SK-MEL-5 (cell line): ENCODE measurements at regions not wholly inside any gene's neighbourhood (a gene's known extent, or its start where the extent isn't known, plus 50 kb on each side); places are given as distances from the start of the nearest gene placed in this dataset.

Experiments
- DNase-seq: peaks from one replicate; pipeline ENCODE4 v3.0.0-alpha.2; 2016; ENCODE audit warnings: low read depth, low spot score
- in situ Hi-C: cut with HindIII; loops from 2 replicates; pipeline ENCODE4 v1.10.0; 2016; ENCODE audit warnings: low sequenced_read_pairs, high pct_unique_total_duplicates, low pct_unique_long_range_greater_than_20kb

- peak; percentile 21 for DNase-seq
- in situ Hi-C loops, result no loop called here
These were observed 384.1 kb downstream of the DMRT2 start for GRCh38 chr9:1434052-1434767.

GRCh38 chr9:1434811-1435210 lies 384.7 kb downstream of the DMRT2 start:
- DNase-seq, result no peak
- in situ Hi-C loops, result no loop called here

- no peak for DNase-seq
- in situ Hi-C loops, result no loop called here
These were observed 390.1 kb downstream of the DMRT2 start for GRCh38 chr9:1440256-1440655.

GRCh38 chr9:1442105-1442504 lies 391.9 kb downstream of the DMRT2 start:
- no peak for DNase-seq
- in situ Hi-C loops, result no loop called here

- in situ Hi-C loops, result no loop called here
- no peak for DNase-seq
These were observed 393.3 kb downstream of the DMRT2 start for GRCh38 chr9:1443450-1443849.

- in situ Hi-C loops, result no loop called here
- no peak for DNase-seq
These were observed 396.5 kb downstream of the DMRT2 start for GRCh38 chr9:1446671-1447070.

- no peak for DNase-seq
- in situ Hi-C loops, result no loop called here
These were observed 403.5 kb downstream of the DMRT2 start for GRCh38 chr9:1453636-1454035.

- DNase-seq, result no peak
- in situ Hi-C loops, result no loop called here
These were observed 404.1 kb downstream of the DMRT2 start for GRCh38 chr9:1454211-1454610.

GRCh38 chr9:1454616-1455347 lies 404.6 kb downstream of the DMRT2 start:
- in situ Hi-C loops, result no loop called here
- peak; percentile 7 for DNase-seq

- in situ Hi-C loops, result no loop called here
- no peak for DNase-seq
These were observed 405.6 kb downstream of the DMRT2 start for GRCh38 chr9:1455766-1456165.

GRCh38 chr9:1456301-1457024 lies 406.3 kb downstream of the DMRT2 start:
- DNase-seq, result no peak
- in situ Hi-C loops, result no loop called here

GRCh38 chr9:1457460-1457859 lies 407.3 kb downstream of the DMRT2 start:
- DNase-seq, result no peak
- in situ Hi-C loops, result no loop called here

GRCh38 chr9:1458503-1458902 lies 408.3 kb downstream of the DMRT2 start:
- in situ Hi-C loops, result no loop called here
- peak; percentile 49 for DNase-seq

GRCh38 chr9:1460143-1460769 lies 410.1 kb downstream of the DMRT2 start:
- DNase-seq, result peak; percentile 46
- in situ Hi-C loops, result no loop called here

GRCh38 chr9:1461812-1462211 lies 411.7 kb downstream of the DMRT2 start:
- DNase-seq, result no peak
- in situ Hi-C loops, result no loop called here

- no peak for DNase-seq
- in situ Hi-C loops, result no loop called here
These were observed 412.6 kb downstream of the DMRT2 start for GRCh38 chr9:1462626-1463308.

GRCh38 chr9:1469996-1470395 lies 419.8 kb downstream of the DMRT2 start:
- DNase-seq, result no peak

More at GRCh38 chr9:1469996-1470395, 419.8 kb downstream of the DMRT2 start:
- in situ Hi-C loops, result no loop called here
